Stimulated activated CD8-positive, alpha-beta memory T cell treated with anti-CD3 and anti-CD28 coated beads, Interleukin-15, amount 100 ng/mL, for 24 hours (primary cell): ENCODE measurements at regions not wholly inside any gene's neighbourhood (a gene's known extent, or its start where the extent isn't known, plus 50 kb on each side); places are given as distances from the start of the nearest gene placed in this dataset.
"Not testable (repeated sequence)": the region's sequence is repeated elsewhere in the genome, so short reads cannot be mapped to it uniquely, and the experiment has no call there.

Source experiments
- DNase-seq: peaks from one replicate; pipeline ENCODE4 v3.0.0-alpha.2; 2020; ENCODE audit warnings: low read depth

DNA sequence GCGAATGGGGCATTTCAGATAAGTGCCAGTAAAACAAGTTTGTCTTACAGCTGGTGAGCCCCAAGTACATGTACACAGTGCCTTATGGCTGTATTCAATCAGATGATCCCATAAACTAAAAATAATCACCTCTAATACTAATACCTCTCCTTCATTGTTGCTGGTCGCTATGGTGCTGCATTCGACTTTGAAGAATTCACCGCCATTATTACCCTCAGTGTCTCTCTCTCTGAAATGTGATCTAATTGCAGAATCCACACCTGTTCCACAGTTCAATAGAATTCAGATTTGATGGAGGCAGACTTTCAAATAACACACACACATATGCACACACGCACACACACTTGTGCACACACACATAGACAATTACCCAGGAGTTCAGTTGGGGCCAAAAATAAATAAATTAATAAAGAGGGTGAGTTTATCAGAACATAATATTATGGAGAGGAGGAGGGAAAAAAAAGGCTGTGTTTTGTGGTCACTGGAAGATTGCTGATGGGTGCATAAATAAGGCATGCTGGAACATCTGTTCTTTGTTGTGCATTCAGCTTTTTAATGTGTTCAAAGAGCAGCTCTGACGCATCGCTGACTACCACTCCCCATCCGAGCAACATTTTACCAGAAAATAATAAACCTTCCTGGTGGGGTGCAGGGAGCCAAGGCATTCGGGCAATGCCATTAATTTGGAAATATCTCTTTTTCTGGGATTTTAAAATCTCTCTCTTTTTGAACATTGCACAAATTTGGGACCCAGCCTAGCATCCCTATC lies 235.7 kb downstream of the SATB1 start:
- DNase-seq = no peak

DNA sequence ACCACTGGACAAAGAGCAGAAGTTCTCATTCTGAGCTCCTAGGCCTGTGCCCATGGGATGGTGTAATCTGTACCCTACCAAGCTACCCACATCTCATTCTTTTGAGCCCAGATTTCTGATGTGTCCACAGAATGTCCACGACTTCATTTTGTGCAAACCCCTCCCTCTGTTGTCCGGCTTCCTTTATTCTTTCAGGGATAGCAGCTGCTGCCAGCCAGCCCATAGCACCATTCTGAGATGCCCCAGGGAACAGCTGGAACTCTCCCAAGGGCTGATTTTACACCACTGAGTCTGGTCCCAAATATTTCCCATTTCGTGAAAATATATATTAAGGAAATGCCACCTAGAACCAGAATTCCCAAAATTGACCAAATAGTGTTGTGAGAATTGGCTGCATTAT lies 236.6 kb downstream of the SATB1 start:
- DNase-seq = no peak

DNA sequence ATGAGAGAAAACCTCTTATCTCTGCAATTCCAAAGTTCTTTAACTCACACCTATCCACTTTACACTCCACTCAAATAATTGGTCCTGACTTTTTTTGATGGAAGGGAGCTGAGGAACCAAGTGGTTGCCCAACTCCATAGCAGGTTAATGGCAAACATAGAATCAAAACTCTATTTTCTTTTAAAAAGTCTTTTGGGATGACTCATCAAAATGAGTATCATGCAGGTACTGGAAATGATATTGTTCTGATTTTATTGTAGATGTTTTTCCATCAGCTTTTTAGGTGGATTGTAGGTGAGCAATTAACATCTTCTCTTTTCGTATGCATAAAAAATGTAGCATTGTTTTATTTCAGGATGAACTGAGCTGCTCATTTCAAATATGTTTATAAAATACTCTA lies 239.5 kb downstream of the SATB1 start:
- DNase-seq = no peak

DNA sequence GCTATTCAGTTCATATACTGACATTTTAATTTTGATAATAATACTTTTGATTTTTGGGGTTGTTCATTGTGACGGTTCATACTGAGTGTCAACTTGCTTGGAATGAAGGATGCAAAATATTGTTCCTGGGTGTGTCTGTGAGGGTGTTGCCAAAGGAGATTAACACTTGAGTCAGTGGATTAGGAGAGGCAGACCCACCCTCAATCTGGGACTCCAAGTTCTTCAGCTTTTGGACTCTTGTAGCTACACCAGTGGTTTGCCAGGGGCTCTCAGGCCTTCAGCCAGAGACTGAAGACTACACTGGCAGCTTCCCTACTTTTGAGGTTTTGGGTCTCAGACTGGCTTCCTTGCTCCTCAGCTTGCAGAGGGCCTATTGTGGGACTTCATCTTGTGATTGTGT lies 242.2 kb downstream of the SATB1 start:
- DNase-seq = not testable (repeated sequence)

DNA sequence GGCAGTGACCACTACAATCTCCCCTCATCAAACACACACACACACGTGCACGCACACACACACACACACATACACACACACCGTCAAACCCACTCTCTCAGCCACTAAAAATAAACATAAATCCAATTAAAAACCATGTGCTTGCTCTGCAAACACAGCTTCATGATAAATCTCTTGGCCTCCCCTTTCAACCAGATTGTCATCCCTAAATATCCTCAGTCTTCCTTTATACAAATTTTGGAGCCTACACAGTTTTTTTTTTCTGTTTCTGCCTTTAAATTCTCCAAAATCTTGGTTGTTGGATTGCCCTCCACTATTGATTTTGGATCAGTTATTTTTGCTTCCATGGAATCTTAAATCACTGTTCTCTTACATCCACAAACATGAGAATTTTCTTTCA lies 245.6 kb downstream of the SATB1 start:
- DNase-seq = no peak

DNA sequence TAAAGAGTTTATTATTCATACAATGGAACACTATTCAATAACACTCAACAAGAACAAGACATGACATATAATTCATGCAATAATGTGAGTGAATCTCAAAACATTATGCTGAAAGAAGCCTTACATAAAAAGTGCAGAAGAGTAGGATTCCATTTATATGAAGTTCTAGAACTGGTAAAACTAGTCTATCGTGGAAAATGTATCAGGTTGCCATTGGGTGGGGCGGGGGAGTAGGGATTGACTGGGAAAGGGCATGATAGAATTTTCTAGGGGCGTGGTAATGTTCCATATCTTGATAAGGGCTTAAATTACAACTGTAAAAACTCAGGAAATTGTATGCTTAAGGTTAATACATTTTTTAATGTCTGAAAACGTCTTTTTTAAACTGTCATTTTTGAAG lies 247.9 kb downstream of the SATB1 start:
- no peak for DNase-seq

DNA sequence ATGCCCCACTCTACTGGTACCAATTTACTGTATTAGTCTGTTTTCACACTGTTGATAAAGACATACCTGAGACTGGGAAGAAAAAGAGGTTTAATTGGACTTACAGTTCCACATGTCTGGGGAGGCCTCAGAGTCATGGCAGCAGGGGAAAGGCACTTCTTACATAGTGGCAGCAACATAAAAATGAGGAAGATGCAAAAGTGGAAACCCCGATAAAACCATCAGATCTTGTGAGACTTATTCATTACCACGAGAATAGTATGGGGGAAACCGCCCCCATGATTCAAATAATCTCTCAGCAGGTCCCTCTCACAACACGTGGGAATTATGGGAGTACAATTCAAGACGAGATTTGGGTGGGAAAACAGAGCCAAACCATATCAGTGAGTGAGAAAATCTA lies 251.2 kb downstream of the SATB1 start:
- DNase-seq = not testable (repeated sequence)

DNA sequence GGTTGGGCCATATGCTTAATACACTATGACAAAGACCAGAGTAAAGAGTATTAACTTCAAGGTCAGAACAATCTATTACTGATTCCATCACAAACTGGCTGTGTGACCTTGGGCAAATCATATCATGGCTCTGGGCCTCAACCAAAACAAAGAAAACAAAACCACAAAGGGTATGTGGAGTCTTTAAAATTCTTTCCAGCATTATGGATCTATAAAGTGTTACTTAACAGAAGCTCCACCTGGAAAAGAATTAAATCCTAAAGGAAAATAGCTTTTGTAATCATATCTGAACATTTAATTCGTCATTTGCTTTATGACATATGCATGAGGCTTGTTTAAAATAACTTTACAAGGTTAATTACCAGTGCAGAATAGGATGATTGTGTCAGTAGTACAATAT lies 265.5 kb downstream of the SATB1 start:
- no peak for DNase-seq

DNA sequence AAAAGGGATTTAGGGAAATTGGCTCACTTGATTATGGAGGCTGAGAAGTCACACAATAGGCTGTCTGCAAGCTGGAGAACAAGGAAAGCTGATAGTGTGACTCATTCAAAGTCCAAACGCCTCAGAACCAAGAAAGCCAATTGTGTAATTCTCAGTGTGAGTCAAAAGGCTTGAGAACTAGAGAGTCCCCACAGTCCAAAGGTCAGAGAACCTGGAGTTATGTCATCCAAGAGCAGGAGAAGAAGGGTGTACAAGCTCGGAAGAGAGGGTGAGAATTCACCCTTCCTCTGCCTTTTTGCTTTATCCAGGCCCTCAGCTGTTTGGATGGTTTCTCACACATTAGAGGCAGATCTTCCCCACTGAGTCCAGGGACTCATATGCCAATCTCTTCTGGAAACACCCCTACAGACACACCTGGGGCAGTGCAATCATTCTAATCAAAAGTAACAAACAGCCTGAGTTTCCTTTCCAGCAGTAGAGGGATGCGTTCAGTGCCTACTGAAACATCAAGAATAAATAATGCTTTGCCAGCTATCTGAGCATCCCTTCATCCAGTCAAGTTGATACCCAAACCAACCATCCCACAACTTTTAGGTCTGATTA lies 271.5 kb downstream of the SATB1 start:
- no peak for DNase-seq

DNA sequence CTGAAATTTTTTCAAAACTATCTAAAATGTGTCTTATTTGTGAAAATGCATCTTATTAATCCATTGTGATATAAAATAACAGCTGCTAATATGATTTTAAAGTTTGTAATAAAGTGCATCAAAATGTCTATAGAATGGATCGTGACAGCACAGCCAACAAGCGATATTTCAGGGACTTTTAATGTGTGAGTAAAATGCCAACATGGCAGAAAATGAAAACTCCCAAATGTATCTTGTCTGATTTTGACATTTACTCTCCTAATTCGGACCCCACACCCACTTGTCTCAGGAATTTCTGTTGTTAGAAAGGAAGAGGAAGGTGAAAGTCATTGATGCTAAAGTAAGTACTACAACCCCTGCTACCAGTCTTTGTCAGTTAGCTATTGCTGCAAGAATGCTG lies 273.9 kb downstream of the SATB1 start:
- DNase-seq = no peak

DNA sequence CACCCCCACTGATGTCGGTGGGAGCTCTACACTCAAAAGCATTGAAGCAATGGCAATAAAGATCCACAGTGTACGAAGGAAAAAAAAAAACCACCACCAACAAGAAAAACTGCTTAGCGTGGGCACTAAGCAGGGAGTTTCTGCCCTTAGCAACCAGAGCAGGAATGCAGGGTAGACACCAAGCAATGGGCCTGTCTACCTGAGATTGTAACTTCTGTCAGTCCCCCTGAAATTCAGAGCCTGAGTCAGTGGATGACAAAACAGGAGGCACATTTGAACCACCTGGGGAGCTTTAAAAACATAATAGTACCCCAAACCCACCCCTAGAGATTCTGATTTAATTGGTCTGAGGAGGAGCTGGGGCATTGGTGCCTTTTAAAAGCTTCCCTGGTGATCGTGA lies 275.2 kb downstream of the SATB1 start:
- DNase-seq = no peak

DNA sequence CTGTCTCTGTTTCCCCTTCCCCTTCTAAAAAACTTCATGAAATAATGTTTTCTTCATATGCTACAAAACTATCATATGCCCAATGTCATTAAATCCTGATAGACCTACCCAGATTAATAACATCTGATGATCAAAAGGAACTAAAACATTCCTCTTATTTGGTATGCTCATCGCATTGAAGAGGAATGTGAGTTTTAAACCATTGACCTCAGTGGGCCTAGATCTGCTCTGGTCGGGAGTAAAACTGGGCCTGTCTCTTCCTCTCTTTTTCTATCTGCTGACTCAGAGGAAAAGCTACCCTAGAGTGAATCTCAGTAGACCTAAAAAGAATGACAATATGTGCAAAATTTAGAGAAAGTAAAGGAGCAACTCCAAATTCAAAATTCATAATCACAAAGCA lies 275.8 kb downstream of the SATB1 start:
- no peak for DNase-seq

DNA sequence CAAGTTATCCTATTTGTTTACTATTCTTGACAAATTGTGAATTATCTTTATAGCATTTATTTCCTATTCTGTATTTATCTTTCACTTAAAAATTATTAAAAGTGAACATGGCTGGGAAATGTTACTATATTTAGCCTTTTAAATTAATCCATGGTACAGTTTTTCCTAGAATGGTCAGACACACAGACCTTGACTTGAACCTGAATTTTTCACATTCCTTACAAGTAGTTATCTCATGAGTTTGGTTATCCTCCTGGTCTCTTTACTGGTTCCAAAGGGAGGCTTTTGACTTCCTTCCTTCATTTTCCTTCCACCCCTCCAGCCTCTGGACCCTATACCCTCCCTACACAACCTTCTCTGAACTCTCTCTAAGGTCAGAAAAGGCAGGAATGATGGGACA lies 280.6 kb downstream of the SATB1 start:
- DNase-seq = no peak

DNA sequence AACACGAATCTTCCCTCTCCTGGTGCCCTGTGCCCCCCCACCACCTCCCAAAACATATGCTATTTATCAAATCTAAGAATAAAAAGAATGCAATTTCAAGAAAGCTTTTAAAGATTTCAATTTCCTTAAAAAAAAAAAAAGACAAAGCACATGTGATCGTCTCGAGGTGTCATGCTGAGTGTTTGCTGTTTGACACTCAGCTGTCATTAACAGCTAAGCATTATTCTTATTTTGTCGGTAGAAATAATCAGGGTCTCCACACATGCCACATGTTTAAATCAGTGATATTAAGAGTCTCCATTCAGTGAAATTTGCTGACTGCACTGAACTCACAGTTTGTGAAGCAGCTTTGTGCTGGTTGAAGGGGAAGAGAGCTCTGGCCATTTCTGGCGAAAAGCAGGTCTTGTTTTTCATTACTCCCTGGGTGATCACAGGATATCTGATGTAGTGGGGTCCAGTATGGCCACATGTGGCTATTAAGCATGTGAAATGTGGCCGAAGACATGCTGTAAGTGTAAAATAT lies 281.8 kb downstream of the SATB1 start:
- DNase-seq = no peak

DNA sequence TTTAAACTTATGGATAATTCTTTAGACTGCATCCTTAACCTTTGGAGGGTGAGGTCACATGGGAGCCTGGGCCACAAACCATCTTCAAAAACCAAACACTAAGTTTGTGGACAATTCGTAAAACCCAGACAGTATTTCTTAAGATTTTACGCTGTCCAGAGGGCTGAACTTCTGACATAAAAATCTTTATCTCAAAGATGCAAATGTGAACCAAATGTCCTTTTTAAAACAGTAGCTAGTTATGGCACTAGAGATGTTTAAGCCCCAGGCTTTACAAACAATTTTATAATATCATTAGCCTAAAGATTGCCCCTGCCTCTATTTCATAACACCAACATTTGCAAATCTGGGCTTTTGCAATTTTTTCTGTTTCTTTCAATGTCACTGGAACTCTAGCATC lies 287.2 kb downstream of the SATB1 start:
- DNase-seq = no peak

DNA sequence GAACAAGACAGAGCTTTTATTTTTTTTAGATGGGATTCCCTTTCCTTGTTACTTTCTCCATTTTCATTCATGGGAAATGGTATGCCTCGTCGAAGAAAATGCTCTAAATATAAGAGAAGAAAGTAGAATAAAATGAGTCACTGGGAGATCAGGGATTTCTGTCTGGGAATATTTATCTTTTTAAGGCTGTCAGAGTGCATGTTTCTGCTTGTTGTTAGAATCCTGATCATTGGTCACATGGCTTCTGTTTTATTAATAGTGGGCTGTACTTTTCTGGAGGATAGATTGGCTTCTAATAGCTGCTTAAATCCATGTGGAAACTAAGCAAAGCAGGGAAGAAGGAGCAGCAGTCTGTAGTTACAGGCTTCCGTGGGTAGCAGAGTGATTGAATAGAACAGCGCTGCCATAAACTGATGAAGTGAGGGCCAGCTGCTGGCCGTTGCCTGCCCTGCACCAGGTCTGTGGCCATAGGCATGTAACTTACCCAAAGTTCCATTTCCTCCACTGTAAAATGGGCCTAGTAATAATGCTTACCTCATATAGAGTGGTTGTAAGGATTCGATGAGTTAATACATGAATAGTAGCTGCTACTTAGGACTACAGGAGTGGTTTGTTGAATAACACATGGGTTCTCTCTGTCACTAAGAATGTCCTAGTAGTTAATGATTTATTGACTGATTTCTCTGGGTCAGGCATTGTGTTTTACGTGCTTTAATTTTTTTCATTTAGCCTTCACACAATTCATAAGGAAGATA lies 289.9 kb downstream of the SATB1 start:
- DNase-seq = no peak

DNA sequence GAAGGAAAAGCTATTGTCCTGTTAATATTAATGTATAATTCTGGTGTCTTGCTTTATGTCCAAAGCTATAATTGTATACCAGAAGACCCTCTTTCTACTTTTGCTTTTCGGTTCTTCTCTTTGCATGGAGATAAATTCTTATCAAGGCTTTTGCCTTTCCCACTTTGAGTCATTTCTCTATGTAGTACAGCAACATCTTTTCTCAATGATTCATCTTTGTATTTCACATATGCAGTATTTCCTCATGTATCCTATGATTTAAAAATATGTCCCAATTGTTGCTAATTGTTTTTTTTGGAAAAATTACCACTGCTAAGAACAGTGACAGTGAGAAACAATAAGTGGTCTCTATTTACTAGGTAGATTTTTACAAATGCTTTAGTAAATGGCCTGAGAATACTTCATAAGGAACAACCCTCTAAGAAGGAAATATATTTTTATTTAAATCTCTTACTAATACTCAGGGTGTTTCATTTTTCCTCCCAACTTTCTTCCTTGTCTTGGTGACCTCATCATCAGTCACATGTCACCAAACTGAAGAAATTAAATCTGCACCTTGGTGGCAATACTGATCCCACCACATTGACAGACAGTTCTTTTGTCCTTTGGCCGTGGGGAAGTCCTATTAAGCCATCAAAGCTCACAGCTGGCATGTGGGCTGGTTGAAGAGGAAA lies 290.6 kb downstream of the SATB1 start:
- no peak for DNase-seq

DNA sequence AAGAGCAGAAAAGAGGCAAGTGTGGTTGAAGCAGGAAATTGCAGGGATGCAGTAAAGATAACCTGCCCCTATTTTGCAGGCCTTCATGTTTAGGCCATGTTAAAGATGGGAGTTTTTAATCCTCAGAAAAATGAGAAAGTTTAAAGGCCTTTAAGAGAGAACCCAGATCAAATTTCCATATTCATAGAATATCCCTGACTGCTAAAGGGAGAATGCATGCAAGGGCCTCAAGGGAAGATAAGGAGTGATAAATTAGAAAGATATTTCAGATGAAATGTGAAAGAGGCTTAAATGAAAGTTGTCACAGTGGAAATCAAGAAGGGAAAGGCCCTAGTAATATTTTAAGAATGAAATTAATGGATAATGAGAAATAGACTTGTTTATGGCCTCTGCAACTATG lies 292.1 kb downstream of the SATB1 start:
- DNase-seq = no peak

DNA sequence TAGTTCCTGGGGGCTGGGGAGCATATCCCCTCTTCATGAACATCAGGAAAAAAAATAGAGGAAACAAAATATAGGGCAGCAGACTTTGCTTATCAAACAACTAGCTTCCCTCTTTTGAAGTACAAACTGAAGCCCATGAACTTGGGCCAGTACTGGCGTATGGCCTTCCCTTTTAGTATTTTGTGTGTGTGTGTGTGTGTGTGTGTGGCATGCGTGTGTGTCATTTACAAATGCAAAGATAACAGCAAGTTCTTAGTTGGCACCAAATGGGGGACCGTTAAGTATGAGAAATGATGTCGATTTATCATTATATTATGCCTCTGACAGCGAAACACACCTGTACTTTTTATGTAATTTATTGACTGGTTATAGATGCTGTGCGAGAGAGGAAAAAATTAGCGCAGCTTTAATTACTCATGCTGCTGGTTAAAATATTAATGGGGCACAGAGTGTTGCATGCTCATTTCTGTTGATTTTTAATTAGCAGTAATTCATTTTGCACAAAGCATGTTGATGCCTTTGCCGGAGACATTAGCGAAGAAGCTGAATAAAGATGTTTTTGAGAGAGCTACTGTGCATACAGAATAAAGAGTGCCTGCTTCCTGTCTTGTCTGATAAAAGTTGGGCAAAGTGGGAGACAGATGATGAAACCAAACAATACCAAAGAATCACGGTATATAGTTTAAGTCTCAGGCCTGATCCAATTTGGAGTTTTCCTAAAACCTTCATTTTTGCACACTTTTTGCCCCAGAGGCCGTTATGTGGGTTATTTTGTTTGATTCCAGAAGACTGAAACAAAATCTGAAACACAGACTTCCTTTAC lies 297.1 kb downstream of the SATB1 start:
- no peak for DNase-seq

DNA sequence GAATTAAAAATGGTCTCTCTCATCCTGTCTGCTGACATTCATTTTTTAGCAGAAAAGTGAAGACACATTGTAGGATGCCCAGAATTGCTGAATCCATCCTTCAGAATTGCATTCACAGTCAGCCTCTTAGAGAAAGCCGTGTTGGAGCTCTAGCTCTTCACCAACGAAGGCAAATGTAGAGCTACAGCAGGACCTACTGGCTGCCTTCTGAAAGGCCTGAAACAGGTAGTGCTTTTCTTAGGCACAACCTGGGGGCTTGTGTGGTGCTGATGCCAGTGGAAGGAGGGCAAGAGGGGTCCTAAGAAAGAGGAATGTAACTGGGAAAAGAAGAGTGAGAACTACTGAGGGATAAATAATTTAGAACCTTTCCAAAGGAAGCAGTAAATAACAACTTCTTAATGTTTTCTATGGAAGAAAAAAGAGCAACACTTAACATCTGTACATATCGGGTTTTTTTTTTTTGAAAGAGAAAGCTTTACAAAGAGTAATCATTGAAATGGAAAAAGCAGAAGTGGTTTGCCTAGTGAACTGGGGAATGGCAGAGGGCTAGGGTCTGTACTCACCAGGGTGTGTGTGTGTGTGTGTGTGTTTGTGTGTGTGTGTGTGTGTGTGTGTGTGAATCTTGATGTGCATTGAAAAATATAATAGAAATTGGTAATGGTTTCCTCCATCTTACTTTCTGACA lies 297.8 kb downstream of the SATB1 start:
- no peak for DNase-seq

DNA sequence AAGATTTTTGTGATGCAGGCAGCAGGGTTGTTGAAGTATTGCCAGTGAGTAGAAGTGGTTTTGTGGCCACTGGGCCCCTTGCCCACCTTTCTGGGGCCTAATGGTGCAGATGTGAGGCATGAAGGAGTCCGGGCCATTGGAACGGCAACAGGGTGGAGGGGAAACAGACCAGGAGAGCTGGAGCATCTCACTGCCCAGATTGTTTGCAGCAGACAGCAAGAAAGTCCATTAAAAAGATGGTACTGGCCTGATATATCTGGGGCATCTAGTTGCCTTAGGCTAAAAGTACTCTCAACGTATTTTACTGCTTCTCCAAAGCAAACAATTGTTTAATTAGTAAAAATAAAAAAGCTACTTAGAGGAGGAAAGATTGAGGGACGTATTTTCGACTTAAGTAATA lies 298.4 kb downstream of the SATB1 start:
- no peak for DNase-seq
